ENCODE measurements at regions not wholly inside any gene's neighbourhood (a gene's known extent, or its start where the extent isn't known, plus 50 kb on each side); places are given as distances from the start of the nearest gene placed in this dataset.

DNA sequence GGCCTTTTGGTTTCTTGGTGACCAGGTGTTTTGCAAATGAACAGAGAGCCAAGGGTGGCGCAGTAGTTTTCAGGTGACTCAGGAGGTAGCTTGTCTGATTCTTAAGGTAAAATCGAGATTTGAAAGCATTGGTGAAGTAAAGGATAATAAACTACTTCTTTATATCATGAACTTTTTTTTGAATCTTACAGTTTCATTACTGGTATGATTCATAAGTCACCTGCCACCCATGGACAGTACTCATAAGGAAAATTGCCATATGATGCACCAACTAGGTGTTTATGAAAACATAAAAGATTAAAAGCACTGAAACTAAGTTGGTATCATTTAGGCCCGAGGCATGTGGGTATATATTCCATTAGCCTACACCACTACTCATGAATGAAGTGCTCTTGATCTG, 84.1 kb upstream of the MGAT5 start:
- Histone ChIP-seq H3K36me3 (ENCODE audit: insufficient read depth, low read length) (no peaks in the 10 kb centered on the region), H3K79me2 (replicated peaks; ENCODE audit: insufficient read depth, low read length) (peaks cover 7% of the 10 kb centered on the region), H4K20me1 (ENCODE audit: insufficient read depth) (no peaks in the 10 kb centered on the region), H3K9me3 (ENCODE audit: low read length) (no peaks in the 10 kb centered on the region), H3K9ac (ENCODE audit: low read length) (no peak overlapping the region), H2AFZ (ENCODE audit: low read depth, low read length) (no peak overlapping the region), H3K27me3 (ENCODE audit: insufficient read depth, low read depth, low read length) (no peaks in the 10 kb centered on the region), H3K9me2 (ENCODE audit: insufficient read depth, low read length) (no peaks in the 10 kb centered on the region), H3K27ac (ENCODE audit: low read length) (no peak overlapping the region), H3K4me3 (ENCODE audit: low read length) (no peak overlapping the region), H3K4me2 (ENCODE audit: low read length) (no peak overlapping the region), H3F3A (ENCODE audit: insufficient read depth, low read length, poor library complexity, severe bottlenecking) (no peaks in the 10 kb centered on the region)
- no peak for TF ChIP-seq POLR2AphosphoS5 (IDR thresholded peaks at IDR 0.05)
- TF ChIP-seq RAD21 (conservative IDR thresholded peaks at IDR 0.05), result no peak
- TF ChIP-seq TAF1 (IDR thresholded peaks at IDR 0.05; ENCODE audit: low read depth), result no peak
- TF ChIP-seq EZH2 (IDR thresholded peaks at IDR 0.05; ENCODE audit: borderline replicate concordance, insufficient read depth, low read length, poor library complexity, severe bottlenecking), result no peak

DNA sequence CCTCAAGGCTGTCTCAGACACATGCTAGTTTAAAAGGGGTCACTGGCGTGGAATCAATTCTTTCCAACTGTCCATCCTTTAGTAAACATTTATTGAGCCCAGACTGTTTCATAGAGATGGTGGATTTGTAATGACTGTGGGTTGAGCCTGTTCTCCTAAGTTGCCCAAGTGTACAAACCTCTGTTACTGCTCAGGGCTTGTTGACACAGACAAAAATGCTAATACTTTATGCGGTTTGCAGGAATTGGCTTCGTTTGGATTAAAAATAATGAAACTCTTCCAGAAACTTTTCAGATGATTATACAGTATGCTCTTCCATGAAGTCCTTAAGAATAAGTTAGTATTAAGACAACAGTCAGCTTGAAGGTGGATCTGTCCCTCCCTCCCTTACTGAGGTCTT, 83.6 kb upstream of the MGAT5 start:
- Histone ChIP-seq H3K27ac (ENCODE audit: low read length) (no peak overlapping the region), H2AFZ (ENCODE audit: low read depth, low read length) (no peak overlapping the region), H3K79me2 (replicated peaks; ENCODE audit: insufficient read depth, low read length) (peaks cover 7% of the 10 kb centered on the region), H4K20me1 (ENCODE audit: insufficient read depth) (no peaks in the 10 kb centered on the region), H3K9me2 (ENCODE audit: insufficient read depth, low read length) (no peaks in the 10 kb centered on the region), H3K27me3 (ENCODE audit: insufficient read depth, low read depth, low read length) (no peaks in the 10 kb centered on the region), H3K9ac (ENCODE audit: low read length) (no peak overlapping the region), H3F3A (ENCODE audit: insufficient read depth, low read length, poor library complexity, severe bottlenecking) (no peaks in the 10 kb centered on the region), H3K4me3 (ENCODE audit: low read length) (no peak overlapping the region), H3K9me3 (ENCODE audit: low read length) (no peaks in the 10 kb centered on the region), H3K36me3 (ENCODE audit: insufficient read depth, low read length) (no peaks in the 10 kb centered on the region), H3K4me2 (ENCODE audit: low read length) (no peak overlapping the region)
- TF ChIP-seq, protein P1, sequence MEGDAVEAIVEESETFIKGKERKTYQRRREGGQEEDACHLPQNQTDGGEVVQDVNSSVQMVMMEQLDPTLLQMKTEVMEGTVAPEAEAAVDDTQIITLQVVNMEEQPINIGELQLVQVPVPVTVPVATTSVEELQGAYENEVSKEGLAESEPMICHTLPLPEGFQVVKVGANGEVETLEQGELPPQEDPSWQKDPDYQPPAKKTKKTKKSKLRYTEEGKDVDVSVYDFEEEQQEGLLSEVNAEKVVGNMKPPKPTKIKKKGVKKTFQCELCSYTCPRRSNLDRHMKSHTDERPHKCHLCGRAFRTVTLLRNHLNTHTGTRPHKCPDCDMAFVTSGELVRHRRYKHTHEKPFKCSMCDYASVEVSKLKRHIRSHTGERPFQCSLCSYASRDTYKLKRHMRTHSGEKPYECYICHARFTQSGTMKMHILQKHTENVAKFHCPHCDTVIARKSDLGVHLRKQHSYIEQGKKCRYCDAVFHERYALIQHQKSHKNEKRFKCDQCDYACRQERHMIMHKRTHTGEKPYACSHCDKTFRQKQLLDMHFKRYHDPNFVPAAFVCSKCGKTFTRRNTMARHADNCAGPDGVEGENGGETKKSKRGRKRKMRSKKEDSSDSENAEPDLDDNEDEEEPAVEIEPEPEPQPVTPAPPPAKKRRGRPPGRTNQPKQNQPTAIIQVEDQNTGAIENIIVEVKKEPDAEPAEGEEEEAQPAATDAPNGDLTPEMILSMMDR (IDR thresholded peaks at IDR 0.05; ENCODE audit: poor library complexity, severe bottlenecking), result no peak
- TF ChIP-seq, protein P2, sequence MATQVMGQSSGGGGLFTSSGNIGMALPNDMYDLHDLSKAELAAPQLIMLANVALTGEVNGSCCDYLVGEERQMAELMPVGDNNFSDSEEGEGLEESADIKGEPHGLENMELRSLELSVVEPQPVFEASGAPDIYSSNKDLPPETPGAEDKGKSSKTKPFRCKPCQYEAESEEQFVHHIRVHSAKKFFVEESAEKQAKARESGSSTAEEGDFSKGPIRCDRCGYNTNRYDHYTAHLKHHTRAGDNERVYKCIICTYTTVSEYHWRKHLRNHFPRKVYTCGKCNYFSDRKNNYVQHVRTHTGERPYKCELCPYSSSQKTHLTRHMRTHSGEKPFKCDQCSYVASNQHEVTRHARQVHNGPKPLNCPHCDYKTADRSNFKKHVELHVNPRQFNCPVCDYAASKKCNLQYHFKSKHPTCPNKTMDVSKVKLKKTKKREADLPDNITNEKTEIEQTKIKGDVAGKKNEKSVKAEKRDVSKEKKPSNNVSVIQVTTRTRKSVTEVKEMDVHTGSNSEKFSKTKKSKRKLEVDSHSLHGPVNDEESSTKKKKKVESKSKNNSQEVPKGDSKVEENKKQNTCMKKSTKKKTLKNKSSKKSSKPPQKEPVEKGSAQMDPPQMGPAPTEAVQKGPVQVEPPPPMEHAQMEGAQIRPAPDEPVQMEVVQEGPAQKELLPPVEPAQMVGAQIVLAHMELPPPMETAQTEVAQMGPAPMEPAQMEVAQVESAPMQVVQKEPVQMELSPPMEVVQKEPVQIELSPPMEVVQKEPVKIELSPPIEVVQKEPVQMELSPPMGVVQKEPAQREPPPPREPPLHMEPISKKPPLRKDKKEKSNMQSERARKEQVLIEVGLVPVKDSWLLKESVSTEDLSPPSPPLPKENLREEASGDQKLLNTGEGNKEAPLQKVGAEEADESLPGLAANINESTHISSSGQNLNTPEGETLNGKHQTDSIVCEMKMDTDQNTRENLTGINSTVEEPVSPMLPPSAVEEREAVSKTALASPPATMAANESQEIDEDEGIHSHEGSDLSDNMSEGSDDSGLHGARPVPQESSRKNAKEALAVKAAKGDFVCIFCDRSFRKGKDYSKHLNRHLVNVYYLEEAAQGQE (IDR thresholded peaks at IDR 0.05; ENCODE audit: borderline replicate concordance), result no peak

DNA sequence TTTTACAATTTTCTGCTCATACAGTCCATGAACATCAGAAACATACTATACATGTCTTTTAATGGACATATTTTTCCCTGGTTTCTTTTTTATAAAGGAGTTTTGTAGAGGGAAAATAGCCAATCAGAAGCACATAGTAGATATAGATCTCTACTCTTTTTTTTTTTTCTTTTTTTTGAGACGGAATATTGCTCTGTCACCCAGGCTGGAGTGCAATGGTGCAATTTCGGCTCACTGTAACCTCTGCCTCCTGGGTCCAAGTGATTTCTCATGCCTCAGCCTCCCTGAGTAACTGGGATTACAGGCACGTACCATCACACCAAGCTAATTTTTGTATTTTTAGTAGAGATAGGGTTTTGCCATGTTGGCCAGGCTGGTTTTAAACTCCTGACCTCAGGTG, 83.2 kb upstream of the MGAT5 start:
- peaks cover 8% of the 10 kb centered on the region for H3K79me2 ChIP-seq (replicated peaks; ENCODE audit: insufficient read depth, low read length)
- no peaks in the 10 kb centered on the region for H4K20me1 ChIP-seq (ENCODE audit: insufficient read depth)

More for the DNA sequence above, 83.2 kb upstream of the MGAT5 start:
- TF ChIP-seq MXI1 (conservative IDR thresholded peaks at IDR 0.05; ENCODE audit: poor library complexity, severe bottlenecking), result no peak
- TF ChIP-seq, protein P1 (IDR thresholded peaks at IDR 0.05; ENCODE audit: poor library complexity, severe bottlenecking), result no peak
- no peak for TF ChIP-seq EP300 (conservative IDR thresholded peaks at IDR 0.05; ENCODE audit: poor library complexity, severe bottlenecking)
- TF ChIP-seq, protein P2 (IDR thresholded peaks at IDR 0.05; ENCODE audit: borderline replicate concordance), result no peak
- H3K9me3 ChIP-seq (ENCODE audit: low read length), result no peaks in the 10 kb centered on the region
- no peak overlapping the region for H3K27ac ChIP-seq (ENCODE audit: low read length)
- no peaks in the 10 kb centered on the region for H3F3A ChIP-seq (ENCODE audit: insufficient read depth, low read length, poor library complexity, severe bottlenecking)
- no peaks in the 10 kb centered on the region for H3K36me3 ChIP-seq (ENCODE audit: insufficient read depth, low read length)
- H2AFZ ChIP-seq (ENCODE audit: low read depth, low read length), result no peak overlapping the region
- no peaks in the 10 kb centered on the region for H3K9me2 ChIP-seq (ENCODE audit: insufficient read depth, low read length)
- no peaks in the 10 kb centered on the region for H3K27me3 ChIP-seq (ENCODE audit: insufficient read depth, low read depth, low read length)
- no peak overlapping the region for H3K4me2 ChIP-seq (ENCODE audit: low read length)
- H3K4me3 ChIP-seq (ENCODE audit: low read length), result no peak overlapping the region
- no peak overlapping the region for H3K9ac ChIP-seq (ENCODE audit: low read length)
